Stomach (tissue), 8 donors: ENCODE measurements at regions not wholly inside any gene's neighbourhood (a gene's known extent, or its start where the extent isn't known, plus 50 kb on each side); places are given as distances from the start of the nearest gene placed in this dataset.

Experiments
- DNase-seq, 2 donors: peaks; one replicate each; pipeline versions ENCODE4 v3.0.0 to v3.0.0-alpha.2; 2013 to 2019
- H3K27ac ChIP-seq, 5 donors: fragments of 200-600 bp in 4 of 5; sonication (generic) in 4 of 5; one replicate each; pipeline ENCODE4 v1.5.1; 2013 to 2019; ENCODE audit warnings: mild to moderate bottlenecking in 1 of 5, moderate library complexity in 1 of 5
- H3K27me3 ChIP-seq, 3 donors: fragments of 200-600 bp; sonication (generic); one replicate each; pipeline ENCODE4 v1.5.1; 2017 to 2019; ENCODE audit warnings: mixed run types in 1 of 3
- H3K36me3 ChIP-seq, 4 donors: fragments of 200-600 bp; sonication (generic); 1 replicate in 3 of 4; 2 replicates in 1 of 4; pipeline ENCODE4 v1.5.1; 2016 to 2019
- H3K4me1 ChIP-seq, 4 donors: fragments of 200-600 bp; sonication (generic); one replicate each; pipeline ENCODE4 v1.5.1; 2016 to 2019
- H3K4me3 ChIP-seq, 4 donors: fragments of 200-600 bp; sonication (generic) in 3 of 4; one replicate each; pipeline ENCODE4 v1.5.1; 2016 to 2019; ENCODE audit warnings: mild to moderate bottlenecking in 1 of 4
- H3K9me3 ChIP-seq, 4 donors: fragments of 200-600 bp; sonication (generic); one replicate each; pipeline ENCODE4 v1.5.1; 2016 to 2019
- CTCF ChIP-seq, 7 experiments: fragments of 450-650 bp in 4 of 7; fragments of 200-600 bp in 3 of 7; sonication (generic) in 3 of 7; IDR thresholded peaks; one replicate each; pipeline ENCODE4 v1.5.1; 2016 to 2019; ENCODE audit warnings: antibody characterized with exemption in 7 of 7, control low read depth in 2 of 7, mild to moderate bottlenecking in 1 of 7
- EP300 ChIP-seq: sonication (generic); formaldehyde crosslinking; IDR thresholded peaks from one replicate; pipeline ENCODE4 v1.6.1; 2017; ENCODE audit warnings: antibody characterized with exemption
- POLR2A ChIP-seq, 4 donors: fragments of 450-650 bp; IDR thresholded peaks; one replicate each; pipeline ENCODE4 v1.6.1; 2016; ENCODE audit warnings: antibody characterized with exemption in 4 of 4, control low read depth in 2 of 4, mild to moderate bottlenecking in 1 of 4, moderate library complexity in 1 of 4
- POLR2AphosphoS5 ChIP-seq, 3 donors: sonication (generic); formaldehyde crosslinking; IDR thresholded peaks; one replicate each; pipeline ENCODE4 v1.6.1; 2016; ENCODE audit warnings: antibody characterized with exemption in 3 of 3
- WGBS, 5 donors: extraction: QIAGEN DNeasy Blood & Tissue Kit in 3 of 5; methylation state at CpG; one replicate each; pipeline versions ENCODE4 v1.1.5 to v1.1.7; 2013 to 2018; 5-methylcytosine and 5-hydroxymethylcytosine counted together
- intact Hi-C: fragments of 100-400 bp; cut with DNase I; formaldehyde crosslinking; loops from one replicate; pipeline ENCODE4 v1.15.1; 2023; ENCODE audit warnings: low total_unique reads
- donor health status: healthy with polysubstance abuse.
- donor health status: Bipolar disorder and iron deficiency.
- donor health status: healthy.

DNA sequence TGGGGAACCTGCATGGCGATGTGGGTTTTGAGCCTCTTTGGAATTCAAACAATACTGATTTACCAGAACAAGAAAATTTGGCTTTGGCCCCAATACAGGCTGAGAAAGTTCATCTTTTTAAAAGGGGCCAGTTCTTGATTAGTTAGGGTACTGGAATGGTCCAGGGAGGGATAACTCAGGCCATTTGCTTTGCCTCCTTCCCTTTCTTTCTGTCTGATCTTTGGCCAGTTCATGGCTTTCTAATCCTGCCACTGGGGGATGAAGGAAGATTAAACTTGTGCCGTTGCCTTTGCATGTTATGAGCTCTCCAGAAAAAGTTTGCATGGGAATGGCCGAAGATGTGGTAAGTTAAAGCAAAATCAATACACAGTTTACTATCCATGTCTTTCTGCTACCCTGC, 78.4 kb downstream of the ADAMTS15 start:
- no peaks in the 10 kb centered on the region for H3K9me3 ChIP-seq
- no peaks in the 10 kb centered on the region for H3K36me3 ChIP-seq
- no peak for DNase-seq
- intact Hi-C loops: no loop called here
- peaks cover 7 to 24% (median 17%) of the 10 kb centered on the region in 4 donors for H3K4me1 ChIP-seq
- H3K27ac ChIP-seq: no peak overlapping the region
- no peak for TF ChIP-seq POLR2AphosphoS5 (IDR thresholded peaks at IDR 0.05)
- TF ChIP-seq CTCF (IDR thresholded peaks at IDR 0.05): no peak
- H3K4me3 ChIP-seq: no peak overlapping the region
- H3K27me3 ChIP-seq: no peaks in the 10 kb centered on the region
- 85 to 96% (median 89%) methylated on average over 3 of the region's 3 CpGs for WGBS, 5 donors

GRCh38 chr11:130527636-130528297, 79.3 kb downstream of the ADAMTS15 start:
- Histone ChIP-seq H3K36me3 (no peaks in the 10 kb centered on the region), H3K27ac (no peak overlapping the region), H3K27me3 (no peaks in the 10 kb centered on the region), H3K9me3 (no peaks in the 10 kb centered on the region), H3K4me3 (no peak overlapping the region), H3K4me1 (peaks cover 0 to 17% (median 8%) of the 10 kb centered on the region in 4 donors)
- intact Hi-C loops: no loop called here
- 37 to 59% (median 41%) methylated on average over 5 of the region's 5 CpGs for WGBS, 5 donors
- no peak for TF ChIP-seq POLR2AphosphoS5 (IDR thresholded peaks at IDR 0.05)
- no peak for TF ChIP-seq CTCF (IDR thresholded peaks at IDR 0.05)
- TF ChIP-seq EP300: no peak
- no peak for TF ChIP-seq POLR2A (IDR thresholded peaks at IDR 0.05)
- DNase-seq: no peak

DNA sequence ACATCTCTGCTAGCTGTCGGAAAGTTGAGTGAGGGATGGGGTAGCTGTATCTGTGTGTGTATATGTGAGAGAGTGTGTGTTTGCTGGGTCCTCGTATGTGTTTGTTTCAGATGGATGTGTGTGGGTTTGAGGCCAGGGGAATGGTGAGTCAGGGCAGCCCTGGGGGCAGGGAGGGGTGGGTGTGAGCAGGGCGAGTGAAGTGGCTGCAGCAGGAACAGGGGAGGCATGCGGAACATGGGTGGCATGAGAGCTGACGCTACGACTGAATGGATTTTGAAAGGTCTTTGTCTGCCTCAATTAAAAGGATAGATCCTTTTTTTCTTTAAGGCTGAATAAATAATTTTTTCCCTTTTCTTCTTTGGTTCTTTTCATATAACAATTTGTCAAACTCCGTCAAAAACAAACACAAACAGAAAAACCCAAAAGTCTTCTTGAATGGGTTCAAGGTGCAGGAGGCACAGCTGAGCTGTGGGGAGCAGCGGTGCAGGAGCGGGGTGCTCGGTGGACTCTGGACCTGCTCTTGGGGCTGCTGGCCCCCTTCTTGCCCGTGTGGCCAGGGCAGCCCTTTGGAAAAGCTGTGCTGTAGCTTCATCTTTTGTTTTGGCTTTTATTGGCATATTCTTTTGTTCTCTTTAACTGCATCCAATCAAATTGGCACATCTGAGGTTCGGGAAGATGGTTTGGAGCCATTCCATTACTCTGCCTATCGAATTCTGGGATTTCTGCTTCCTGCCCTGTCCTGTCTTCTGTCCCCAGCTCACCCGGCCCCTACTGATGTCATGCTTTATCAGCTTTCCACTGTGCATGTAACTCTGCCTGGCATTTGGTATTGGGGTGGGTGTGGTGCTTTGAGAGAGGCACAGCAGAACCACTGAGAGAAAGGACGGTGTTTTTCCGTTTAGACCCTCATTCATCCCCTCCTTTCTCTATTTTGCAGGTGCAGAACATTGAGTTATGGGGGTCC, 80.1 kb downstream of the ADAMTS15 start:
- Histone ChIP-seq H3K27me3 (no peaks in the 10 kb centered on the region), H3K4me3 (no peak overlapping the region), H3K36me3 (no peaks in the 10 kb centered on the region), H3K27ac (no peak overlapping the region), H3K4me1 (peaks cover 0 to 17% (median 6%) of the 10 kb centered on the region in 4 donors), H3K9me3 (no peaks in the 10 kb centered on the region)
- TF ChIP-seq EP300: no peak
- TF ChIP-seq POLR2AphosphoS5 (IDR thresholded peaks at IDR 0.05): no peak
- TF ChIP-seq POLR2A (IDR thresholded peaks at IDR 0.05): no peak
- no peak for TF ChIP-seq CTCF (IDR thresholded peaks at IDR 0.05)
- no peak for DNase-seq
- intact Hi-C loops: no loop called here
- 72 to 80% (median 73%) methylated on average over 15 to 16 of the region's 16 CpGs for WGBS, 5 donors

DNA sequence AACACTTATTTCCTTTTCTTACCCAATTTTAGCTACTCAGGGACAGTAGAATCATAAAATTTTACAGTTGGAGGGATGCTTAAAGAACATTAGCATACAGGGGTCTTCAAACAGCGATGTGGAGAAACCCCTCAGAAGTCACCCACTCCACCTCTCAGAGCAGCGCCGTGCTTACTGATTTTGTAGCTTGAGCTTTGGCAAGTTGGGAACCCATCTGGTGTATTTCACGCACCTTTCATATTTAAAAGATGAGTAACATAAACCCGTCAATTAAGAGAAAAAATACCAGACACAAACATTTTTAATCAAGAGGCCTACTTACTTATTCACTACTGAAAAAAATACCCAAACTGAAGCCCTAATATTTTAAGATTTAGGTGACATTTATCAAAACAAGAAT, 80.9 kb downstream of the ADAMTS15 start:
- no peak for DNase-seq
- TF ChIP-seq EP300 (no peak), POLR2A (IDR thresholded peaks at IDR 0.05) (no peak), POLR2AphosphoS5 (IDR thresholded peaks at IDR 0.05) (no peak), CTCF (IDR thresholded peaks at IDR 0.05) (no peak)
- H3K4me3 ChIP-seq: no peak overlapping the region
- peaks cover 0 to 17% (median 6%) of the 10 kb centered on the region in 4 donors for H3K4me1 ChIP-seq
- no peaks in the 10 kb centered on the region for H3K9me3 ChIP-seq
- no peak overlapping the region for H3K27ac ChIP-seq
- H3K27me3 ChIP-seq: no peaks in the 10 kb centered on the region
- intact Hi-C loops: no loop called here
- H3K36me3 ChIP-seq: no peaks in the 10 kb centered on the region
- 78 to 96% (median 95%) methylated on average over 5 of the region's 5 CpGs for WGBS, 5 donors
